ENCODE measurements at regions not wholly inside any gene's neighbourhood (a gene's known extent, or its start where the extent isn't known, plus 50 kb on each side); places are given as distances from the start of the nearest gene placed in this dataset.
"Not testable (repeated sequence)": the region's sequence is repeated elsewhere in the genome, so short reads cannot be mapped to it uniquely, and the experiment has no call there.

DNA sequence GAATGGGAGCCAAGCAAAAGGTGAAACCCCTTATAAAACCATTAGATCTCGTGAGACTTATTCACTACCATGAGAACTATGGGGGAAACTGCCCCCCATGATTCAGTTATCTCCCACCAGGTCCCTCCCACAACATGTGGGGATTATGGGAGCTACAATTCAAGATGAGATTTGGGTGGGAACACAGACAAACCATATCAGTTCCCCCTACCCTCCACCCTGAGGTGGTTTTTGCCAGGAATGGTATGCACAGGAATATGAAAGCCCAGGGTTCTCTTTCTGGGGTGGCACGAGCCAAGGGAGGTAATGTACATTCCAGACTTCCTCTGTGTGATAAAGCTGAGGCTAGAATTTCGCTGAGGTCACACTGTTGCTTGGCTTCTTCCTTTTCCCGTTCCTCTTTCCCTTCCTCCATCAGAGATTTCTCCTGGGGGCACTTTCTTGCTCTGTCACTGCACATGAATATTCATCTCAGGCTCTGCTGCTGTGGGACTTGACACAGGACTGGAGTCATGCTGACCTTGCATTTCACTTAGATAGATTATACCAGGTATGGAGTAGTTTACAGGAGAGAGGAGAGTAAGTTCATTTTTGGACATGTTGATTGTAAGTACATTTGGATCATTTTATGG lies 347.0 kb upstream of the MTPN start:
- no peak for DNase-seq

DNA sequence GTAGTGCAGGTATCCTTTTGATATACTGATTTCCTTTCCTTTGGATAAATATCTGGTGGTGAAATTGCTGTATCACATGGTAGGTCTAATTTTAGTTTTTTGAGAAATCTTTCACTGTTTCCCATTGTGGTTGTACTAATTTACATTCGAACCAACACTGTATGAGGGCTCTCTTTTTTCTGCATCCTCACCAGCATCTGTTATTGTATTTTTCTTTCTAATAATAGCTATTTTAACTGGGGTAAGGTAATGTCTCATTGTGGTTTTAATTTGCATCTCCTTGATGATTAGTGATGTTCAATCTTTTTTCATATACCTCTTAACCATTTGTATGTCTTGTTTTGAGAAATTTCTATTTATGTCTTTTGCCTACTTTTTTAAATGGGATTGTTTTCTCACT lies 335.4 kb upstream of the MTPN start:
- DNase-seq, result no peak

DNA sequence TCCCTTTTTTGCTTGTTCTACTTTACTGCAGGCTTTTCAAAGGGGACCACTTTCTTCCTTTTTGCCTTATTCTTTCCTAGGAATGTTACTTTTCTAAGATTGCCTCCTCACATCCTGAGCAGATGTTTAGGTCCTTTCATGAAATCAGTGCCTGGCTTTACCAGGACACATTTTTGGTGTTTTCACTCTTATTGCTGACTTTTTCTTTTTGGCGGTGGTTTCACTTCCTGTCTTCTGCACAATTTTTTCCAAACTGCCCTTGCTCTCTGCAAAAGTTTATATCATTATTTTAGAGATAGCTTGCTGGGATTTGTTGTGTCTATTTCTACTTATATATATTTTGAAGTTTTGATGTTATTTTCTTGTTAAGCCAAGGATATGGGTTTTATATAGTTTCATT lies 332.2 kb upstream of the MTPN start:
- DNase-seq, result no peak

DNA sequence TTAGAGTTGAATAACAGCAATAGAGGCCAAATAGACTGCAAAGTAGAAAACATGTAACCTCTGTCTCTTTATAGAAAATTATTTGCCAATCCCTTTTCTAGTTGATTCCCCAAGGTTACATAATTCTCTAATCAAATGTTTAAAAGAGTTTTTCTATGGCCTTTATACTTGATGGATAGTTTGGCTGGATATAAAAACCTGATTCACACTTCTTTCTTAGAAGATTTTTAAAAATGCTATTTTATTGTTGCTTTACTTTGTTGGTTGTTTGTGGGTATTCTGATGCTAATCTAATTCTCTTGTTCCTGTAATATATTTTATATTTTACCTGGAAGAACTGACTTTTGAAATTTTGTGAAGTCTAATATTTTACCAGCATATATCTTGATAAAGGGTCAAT lies 331.1 kb upstream of the MTPN start:
- no peak for DNase-seq

DNA sequence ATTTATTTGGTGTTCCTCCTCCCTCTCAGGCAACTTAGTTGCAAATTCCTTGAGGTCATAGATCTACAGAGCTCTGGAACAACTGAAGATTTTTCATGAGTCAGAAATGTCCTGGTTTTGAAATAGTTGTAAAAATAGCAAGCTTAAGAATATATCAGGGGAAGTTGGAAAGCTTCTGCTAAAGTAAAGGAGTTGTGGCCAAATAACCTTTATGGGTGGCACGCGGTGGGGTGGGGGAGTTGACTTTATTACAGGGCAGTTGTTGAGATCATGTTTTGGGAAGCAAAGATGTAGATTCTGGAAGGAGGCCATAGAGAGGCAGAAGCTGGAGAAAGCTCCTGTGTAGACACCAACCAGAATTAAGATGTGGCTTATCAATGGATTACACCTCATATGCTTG lies 326.0 kb upstream of the MTPN start:
- no peak for DNase-seq

DNA sequence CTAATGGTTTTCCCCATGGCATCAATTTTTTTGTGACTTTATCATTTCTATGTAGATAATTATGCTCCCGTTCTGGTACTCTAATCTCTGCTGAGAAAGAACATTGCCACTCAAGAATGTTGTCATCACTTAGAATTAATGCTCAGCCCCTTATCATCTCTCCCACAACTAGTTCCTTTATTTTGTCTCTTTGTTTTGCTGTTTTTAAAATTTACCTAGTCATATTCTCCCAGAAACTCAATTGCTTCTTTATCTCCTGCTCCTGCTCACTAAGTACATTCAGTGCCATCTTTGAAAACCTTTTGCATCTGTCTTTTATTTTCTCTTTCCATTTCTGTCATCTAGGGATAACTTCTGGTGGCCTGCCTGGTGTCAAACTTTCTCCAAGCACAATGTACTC lies 324.9 kb upstream of the MTPN start:
- no peak for DNase-seq

DNA sequence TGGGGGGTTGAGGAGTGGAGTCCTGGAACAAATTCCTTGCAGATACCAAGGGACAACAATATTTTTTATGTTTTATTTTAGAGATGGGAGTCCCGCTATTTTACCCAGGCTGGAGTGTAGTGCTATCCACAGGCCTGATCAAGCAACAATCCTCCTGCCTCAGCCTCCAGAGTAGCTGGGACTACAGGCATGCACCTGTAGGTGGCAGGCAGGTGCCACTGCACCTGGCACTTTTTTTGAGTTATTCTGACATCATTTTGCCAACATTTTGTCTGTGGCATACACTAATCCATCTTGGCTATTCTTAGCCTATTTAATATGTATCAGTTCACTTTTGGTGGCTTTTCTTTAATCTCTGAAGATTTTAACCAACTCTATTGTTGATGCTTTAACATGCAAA lies 317.8 kb upstream of the MTPN start:
- no peak for DNase-seq

DNA sequence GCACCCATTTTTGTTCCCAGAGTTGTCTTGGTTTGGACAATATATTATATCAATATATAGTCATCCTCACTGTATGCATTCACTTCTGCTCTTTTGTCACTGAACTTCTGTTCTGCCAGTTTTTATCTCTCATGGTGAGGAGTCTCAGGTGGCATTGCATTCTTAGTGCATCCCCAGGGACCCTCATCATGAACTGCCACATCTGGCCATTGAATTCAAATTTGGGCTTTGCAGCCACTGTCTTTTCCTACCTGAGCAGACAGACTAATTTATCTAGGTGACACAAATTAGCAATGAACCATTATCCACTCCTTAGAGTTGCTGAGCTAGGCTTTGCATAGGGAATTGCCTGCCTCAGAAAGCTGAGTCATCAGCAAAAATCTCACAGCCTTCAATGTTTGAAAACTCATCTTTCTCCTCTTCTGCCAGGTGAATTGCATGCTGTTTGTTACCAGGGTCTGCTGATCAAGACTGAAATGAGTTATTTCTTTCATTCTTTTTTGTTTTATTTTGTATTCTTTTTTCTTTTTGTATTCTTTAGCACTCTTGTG lies 316.8 kb upstream of the MTPN start:
- DNase-seq, result no peak

DNA sequence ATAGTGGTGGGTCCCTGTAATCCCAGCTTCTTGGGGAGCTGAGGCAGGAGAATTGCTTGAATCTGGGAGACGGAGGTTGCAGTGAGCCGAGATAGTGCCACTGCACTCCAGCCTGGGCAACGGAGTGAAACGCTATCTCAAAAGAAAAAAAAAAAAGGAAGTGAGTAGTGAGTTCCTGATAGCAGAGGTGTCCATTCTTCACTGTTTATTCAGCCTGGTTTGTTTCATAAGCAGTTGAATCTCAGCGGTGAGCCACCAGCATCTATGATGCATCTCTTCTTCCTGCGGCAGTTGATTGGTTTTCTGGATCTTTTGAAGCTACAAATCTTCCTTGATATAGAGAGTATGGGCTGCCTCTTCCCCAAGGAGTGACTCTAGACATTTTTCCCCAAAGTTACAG lies 316.1 kb upstream of the MTPN start:
- no peak for DNase-seq

DNA sequence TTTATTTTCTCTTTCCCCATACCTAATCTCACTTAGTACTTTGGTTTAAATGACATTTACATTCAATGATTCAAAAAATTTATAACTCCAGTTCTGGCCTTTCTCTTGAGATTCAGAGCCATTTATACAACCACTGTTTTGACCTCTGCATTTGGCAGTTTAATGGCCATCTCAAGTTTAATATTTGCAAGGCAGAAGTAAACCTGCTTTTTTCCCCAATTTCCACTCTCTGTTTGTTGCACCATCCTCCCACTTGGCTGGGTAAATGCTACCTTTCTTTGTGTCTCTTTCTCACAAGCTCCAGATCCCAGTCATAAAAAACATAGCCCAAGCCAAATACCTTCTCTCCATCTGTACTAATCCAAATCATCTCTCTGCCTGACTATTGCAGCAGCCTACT lies 315.2 kb upstream of the MTPN start:
- no peak for DNase-seq

DNA sequence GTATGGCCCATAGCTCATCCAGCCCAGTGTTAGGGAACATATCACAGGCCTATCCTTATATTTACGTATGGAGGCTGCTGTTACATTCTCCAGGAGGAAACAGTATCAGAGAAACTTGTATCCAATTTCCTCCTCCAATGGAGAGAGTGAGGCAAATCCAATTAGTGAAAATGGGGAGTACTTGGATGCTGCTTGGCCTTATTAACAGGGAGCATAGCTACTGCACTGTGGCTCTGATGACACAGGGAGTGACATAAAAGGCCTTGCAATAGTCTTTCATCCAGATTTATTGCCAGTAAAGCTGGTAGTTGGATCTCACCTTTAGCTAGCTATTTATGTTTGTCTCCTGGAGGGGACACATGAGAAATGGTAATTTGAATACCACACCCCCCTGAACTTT lies 313.2 kb upstream of the MTPN start:
- no peak for DNase-seq

DNA sequence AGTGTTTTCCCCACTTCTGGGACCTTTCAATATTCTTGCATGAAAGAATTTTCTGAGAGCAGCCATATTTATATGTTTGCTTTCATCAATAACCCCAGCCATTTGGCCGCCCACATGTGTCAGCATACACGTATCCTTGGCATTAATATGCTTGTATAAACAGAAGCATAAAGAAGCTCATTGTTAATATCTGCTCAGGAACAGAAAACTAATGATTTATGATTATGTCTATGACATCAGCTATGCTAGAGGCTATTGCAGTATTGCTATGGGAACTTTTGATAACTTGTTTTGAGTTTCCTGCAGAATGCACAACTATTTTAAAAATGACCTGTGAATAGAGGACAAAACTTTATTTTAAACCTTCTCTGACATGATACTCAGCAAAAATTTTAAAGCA lies 300.9 kb upstream of the MTPN start:
- no peak for DNase-seq

DNA sequence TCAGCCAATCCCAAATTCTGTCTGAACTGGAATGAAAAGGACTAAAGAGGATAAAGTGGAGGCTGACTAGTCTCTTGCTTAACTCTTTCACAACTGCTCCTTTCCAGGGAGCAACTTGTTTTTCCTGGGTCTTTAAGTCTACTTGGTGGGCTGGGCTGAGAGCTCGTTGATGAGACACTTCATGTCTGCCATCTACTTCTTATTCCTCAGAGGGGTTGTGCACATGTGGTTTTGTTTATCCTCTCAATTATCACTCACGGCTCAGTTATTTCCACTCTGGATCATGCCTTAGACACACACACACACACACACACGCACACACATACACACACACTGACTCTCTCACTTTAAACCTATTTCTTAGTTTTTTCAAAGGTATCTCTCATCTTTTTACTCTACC lies 298.6 kb upstream of the MTPN start:
- peak; percentile 4 for DNase-seq

DNA sequence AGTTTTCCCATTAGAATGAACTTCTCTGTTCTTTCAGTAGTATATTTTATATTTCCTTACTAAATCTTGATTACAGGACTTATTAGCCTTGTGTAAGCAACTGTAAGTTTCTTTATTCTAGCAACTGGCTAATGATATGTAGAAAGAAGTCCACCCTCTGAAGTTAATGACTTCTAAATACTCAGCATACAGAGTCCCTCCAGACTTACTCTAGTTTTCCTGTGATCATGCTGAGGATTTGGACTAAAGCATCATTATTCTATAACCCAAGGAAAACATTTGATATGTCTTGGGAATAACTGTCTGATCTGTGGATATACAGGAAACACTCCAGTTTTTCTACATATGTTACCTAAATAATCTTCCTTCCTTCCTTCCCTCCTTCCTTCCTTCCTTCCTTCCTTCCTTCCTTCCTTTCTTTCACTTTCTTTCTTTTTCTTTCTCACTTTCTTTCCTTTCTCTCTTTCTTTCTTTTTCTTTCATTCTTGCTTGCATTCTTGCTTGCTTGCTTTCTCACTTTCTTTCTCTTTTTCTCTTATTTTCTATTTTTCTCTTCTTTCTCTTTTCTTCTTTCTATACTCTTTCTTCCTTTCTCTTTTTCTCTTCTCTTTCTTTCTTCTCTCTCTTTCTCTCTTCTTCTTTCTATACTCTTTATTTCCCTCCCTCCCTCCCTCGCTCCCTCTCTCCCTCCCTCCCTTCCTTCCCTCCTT lies 297.6 kb upstream of the MTPN start:
- DNase-seq, result no peak

DNA sequence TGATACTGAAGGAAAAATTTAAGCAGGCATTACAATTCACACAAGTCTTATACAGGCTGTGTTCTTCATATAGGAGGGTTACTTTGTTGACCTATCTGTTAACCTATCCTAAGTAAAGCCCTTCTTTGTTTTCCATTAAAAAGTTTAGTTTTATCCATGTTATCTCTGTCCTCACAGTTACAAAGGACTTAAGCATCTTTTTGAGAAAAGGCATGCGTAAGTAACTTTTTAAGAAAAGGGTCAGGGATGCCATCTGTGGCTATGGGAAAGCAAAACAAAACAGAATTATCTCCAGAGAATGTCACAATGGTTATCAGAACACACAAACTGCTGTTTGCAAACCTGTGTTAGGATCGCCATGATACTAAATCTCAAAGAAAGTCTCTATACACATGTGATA lies 295.8 kb upstream of the MTPN start:
- no peak for DNase-seq

DNA sequence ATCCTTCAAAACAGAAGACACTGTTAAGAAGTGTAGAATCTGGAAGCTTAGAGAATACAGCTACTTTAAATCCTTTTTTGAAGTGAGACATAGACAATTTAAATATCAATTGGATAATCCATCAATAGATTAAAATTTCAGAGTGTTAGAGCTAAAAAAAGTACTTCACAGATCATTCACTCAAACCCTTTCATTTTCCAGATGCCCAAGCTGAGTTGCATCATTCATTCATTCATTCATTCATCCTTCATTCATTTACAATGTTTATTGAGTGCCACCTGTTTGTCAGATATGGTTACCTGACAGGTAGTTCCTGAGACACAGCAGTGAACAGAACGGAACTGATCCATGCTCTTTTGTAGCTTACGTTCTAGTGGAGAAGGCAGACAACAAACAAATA lies 290.7 kb upstream of the MTPN start:
- DNase-seq, result no peak

DNA sequence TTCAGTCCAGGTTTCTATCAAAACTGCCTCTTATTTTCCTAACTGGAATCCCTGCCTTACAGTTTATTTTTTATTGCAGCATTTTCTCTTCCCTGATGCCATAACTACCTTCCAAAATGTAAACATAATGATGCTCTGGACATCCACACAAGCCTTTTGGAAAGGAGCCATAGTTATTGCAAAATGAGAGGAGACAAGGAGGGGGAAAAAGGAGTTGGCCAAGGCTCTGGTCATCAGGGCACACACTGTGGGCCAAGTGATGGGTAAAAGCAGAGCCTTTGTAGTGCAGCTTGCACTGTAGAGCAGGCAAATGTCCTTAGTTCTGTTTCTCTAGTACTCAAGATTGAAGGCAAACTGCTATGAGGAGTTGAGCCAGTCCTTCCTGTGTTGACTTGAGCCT lies 289.3 kb upstream of the MTPN start:
- DNase-seq, result no peak

DNA sequence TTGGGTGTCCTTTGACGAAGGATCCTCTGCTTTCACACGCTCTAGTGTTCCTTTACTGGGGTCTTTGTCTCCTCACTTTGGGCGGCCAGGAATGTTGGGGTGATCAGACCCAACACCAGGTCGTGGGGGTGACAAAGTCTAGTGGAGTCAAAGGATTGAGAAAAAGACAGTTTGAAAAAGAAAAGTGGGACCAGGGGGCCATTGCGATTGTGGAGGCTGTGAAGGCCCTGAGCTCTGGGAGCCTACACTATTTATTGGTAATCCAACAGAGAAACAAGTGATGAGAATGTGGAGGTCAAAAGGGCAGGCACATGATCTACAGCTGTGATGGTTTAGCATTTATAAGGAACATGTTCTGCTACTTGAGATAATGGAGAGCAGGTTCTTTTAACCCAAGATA lies 287.1 kb upstream of the MTPN start:
- DNase-seq, result not testable (repeated sequence)

DNA sequence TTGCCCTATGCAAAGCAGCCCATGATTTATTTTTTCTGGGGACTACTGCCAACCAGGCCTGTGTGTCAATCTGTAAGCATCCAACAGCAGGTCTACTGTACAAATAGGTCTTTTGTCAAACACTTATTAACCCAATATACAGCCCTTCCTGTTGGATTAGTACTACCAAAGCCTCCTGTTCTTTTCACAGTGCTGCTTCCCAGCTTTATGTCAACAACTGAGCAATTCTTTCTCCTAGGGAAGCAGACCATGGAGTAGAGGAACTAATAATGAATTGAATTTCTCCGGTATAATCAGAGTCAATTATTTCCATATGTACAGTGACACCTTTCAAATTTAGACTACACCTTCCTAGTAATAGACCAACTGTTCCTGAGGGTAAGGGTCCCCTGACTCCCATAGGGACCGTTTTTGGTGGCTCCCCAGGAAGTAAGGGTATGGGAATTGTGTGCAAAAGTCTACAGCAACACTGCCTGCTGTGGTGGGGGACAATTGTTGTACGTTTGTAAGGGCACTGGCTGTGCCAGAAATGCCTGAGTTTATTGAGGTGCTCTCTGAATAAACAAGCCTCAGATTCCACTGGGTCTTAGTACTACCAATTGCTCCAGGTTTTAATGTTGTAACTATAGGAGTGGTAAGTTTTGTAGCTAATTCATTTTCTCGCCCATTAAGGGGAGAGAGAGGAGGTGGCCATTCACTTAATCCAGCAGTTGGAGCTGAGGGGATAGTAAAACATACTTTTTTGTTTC lies 286.1 kb upstream of the MTPN start:
- DNase-seq, result not testable (repeated sequence)

DNA sequence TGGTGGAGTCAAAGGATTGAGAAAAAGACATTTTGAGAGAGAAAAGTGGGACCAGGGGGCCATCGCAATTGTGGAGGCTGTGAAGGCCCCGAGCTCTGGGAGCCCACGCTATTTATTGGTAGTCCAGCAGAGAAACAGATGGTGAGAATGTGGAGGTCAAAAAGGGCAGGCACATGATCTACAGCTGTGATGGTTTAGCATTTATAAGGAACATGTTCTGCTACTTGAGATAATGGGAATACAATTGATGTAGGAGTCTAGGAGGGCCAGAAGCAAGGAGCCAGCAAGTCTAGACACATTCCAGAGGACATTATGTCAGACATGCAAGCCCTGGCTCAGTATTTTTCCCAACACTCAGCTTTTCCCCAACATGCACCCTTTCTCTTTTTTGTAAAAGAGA lies 283.4 kb upstream of the MTPN start:
- DNase-seq, result not testable (repeated sequence)

DNA sequence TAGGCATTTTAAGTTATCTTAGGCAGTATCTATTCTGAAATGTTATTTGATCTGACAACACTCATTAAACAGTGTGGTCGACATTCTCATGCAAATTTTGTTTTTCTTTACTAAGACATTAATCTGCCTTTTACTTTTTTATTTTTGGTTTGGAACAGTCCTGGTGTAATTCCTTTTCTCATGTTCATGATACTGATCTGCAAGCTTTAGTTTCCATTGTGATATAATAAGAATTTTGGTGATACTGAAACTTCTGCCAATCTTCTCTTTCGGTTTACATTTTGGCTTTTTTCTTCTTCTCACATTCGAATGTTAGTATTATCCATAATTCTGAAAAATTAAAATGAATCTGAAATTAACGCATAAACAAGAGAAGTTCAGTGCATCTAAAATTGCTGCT lies 281.9 kb upstream of the MTPN start:
- DNase-seq, result no peak

DNA sequence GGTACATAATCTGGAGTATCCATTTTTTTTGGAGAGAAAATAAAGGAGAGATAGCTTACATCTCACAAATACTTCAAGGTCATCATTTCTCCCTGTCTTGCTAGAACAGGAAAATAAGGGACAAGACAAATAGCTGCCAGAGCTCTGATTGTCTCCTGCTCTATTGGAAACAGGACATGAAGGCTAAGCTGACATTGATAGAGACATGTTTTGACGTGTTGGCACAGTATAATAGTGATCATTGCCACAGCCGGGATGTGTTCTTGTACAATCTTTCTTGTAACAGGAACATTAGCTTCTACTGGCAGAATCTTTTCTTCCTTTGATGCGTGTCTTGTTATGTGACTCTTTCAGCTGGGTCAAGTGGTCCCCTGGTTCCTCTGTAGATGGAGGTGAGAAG lies 279.3 kb upstream of the MTPN start:
- no peak for DNase-seq

DNA sequence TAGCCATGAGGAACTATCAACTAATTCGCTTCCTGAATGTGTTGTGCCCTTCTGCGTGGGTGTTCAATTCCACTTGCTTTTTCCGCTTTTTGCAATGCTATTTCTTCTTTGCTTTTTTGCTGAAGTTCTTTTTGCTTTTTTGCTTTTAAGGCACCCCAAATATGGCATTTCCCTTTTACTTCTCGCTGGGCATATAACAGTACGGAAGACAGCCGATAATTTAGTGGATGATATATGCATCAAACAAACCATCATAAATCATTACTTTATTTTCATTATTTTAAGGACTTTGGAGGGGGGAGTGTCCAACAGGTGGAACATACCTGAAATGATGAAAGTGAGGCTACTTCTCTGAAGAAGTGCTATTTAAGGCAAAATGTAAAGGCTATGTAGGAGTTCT lies 277.0 kb upstream of the MTPN start:
- DNase-seq, result no peak

DNA sequence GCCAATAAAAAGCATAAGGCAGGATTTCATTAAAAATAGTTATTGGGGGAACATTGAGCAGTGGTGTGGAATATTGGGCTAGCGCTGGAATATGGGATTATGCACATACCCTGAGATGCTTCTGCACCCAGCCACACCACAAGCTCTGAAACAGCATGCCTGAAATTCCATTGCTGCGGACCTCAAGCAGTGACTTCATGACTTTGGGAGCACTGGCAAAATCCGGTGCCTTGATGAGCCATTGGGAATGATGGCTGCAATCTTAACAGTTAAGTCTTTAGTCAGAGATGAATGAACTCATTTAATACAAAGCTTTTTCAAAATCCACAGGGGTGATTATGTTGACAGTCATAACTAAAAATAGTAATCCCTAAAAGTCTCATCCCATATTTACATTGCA lies 274.7 kb upstream of the MTPN start:
- DNase-seq, result peak; percentile 29
